ENCODE measurements at regions not wholly inside any gene's neighbourhood (a gene's known extent, or its start where the extent isn't known, plus 50 kb on each side); places are given as distances from the start of the nearest gene placed in this dataset.
"Not testable (repeated sequence)": the region's sequence is repeated elsewhere in the genome, so short reads cannot be mapped to it uniquely, and the experiment has no call there.

DNA sequence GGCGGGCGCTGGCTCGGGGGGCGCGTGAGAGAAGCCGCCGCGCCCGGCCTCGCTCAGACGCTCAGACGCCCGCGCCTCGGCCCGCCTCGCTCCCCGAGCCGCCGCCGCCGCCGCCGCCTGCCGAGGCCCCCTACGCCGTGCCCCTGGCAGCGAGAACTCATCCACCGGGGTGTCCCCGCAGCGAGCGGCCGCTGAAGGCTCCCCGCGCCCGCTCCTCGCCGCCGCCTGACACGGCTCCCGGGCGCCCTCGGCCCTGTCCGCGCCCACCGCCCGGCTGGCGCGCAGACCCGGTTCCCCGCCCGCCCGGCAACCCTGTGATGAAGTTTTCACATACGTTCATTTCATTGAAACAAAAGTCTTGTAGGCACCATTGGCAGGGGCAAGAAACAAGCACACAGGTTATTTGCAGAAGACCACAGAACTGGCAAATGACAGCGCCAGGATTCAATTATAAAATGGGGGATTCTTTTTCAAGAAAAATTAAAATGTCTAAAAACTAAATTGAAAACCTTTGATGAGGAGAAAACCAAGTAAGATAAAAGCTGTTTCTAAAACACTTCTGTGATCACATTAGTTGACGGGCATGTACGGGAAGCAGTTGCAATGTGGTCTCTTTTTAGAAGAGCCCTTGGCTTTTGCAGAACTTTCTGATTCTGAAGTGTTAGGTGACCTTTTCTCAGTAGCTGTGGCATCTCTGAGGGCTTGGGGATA, 50.5 kb upstream of the TUBA3D start:
- WGBS: 8% methylated on average over 12 of the region's 57 CpGs
- no peaks in the 10 kb centered on the region for H3K36me3 ChIP-seq
- peaks cover 67% of the 10 kb centered on the region for H3K27me3 ChIP-seq
- H3K4me1 ChIP-seq: peaks cover 4% of the 10 kb centered on the region
- no peak overlapping the region for H3K27ac ChIP-seq
- no peak for TF ChIP-seq EP300 (IDR thresholded peaks at IDR 0.05)
- TF ChIP-seq, protein P1, sequence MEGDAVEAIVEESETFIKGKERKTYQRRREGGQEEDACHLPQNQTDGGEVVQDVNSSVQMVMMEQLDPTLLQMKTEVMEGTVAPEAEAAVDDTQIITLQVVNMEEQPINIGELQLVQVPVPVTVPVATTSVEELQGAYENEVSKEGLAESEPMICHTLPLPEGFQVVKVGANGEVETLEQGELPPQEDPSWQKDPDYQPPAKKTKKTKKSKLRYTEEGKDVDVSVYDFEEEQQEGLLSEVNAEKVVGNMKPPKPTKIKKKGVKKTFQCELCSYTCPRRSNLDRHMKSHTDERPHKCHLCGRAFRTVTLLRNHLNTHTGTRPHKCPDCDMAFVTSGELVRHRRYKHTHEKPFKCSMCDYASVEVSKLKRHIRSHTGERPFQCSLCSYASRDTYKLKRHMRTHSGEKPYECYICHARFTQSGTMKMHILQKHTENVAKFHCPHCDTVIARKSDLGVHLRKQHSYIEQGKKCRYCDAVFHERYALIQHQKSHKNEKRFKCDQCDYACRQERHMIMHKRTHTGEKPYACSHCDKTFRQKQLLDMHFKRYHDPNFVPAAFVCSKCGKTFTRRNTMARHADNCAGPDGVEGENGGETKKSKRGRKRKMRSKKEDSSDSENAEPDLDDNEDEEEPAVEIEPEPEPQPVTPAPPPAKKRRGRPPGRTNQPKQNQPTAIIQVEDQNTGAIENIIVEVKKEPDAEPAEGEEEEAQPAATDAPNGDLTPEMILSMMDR (IDR thresholded peaks at IDR 0.05): no peak
- no peak for TF ChIP-seq POLR2A (IDR thresholded peaks at IDR 0.05)
- TF ChIP-seq POLR2AphosphoS5 (IDR thresholded peaks at IDR 0.05): no peak
- no peak for DNase-seq (ENCODE audit: low spot score in 2 of 2)
- H3K9me3 ChIP-seq: no peaks in the 10 kb centered on the region
- H3K4me3 ChIP-seq: peak overlapping the region; percentile 39

DNA sequence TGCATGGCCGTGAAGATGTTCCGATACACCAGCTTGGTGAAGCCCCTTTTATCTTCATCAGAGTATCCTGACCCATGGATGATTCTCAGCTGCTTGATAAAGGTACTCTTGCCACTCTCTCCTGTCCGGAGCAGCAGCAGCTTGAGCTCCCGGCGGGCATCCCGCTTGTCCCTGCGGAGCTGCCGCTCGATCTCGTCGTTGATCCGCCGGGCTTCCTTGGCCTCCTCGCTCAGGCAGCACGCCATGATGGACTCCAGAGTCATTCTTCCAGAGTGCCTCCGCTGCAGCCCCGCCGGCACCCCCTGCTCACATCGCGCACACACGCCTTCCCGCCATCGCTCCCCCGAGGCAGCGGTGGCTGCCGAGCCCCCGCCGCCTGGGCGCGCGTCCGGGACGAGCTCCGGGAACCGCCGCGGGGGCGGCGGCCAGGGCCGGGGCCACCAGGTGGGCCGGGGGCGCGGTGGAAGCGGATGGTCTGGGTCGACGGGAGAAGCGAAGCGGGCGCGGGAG, 51.3 kb upstream of the TUBA3D start:
- H3K9me3 ChIP-seq; H3K36me3 ChIP-seq; H3K4me1 ChIP-seq; H3K27ac ChIP-seq; DNase-seq (ENCODE audit: low spot score in 2 of 2): not testable (repeated sequence)
- WGBS: 67% methylated on average over 2 of the region's 50 CpGs
- peaks cover 60% of the 10 kb centered on the region for H3K27me3 ChIP-seq
- H3K4me3 ChIP-seq: peak overlapping the region; percentile 39

GRCh38 chr2:131420751-131421150, 55.2 kb upstream of the TUBA3D start:
- not testable (repeated sequence) for H3K4me1 ChIP-seq; H3K4me3 ChIP-seq; DNase-seq (ENCODE audit: low spot score in 2 of 2); H3K9me3 ChIP-seq; H3K36me3 ChIP-seq; H3K27ac ChIP-seq
- peaks cover 47% of the 10 kb centered on the region for H3K27me3 ChIP-seq
- 84% methylated on average over 3 of the region's 3 CpGs for WGBS

DNA sequence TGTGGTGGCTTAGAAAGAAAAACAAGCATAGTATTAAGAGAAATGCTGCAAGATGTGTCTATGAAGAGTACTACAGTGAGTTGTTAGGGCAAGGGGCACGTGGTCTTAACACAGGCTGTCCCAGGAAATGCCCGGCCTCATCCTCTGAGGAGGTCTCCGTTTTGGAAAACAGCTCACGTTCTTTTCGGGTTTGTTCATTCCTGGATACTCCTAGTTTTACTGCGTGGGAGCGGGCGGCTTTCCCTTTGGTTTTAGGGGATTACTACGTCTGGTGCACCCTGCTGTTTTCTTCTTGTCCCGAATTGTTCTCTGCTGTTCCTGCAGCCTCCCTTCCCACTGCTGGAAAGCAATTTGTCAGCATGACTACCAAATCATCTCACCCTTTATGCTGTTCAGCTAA, 55.5 kb upstream of the RAB6D start:
- Histone ChIP-seq H3K4me1 (no peaks in the 10 kb centered on the region), H3K4me3 (no peak overlapping the region), H3K27ac (no peak overlapping the region), H3K9me3 (no peaks in the 10 kb centered on the region), H3K36me3 (no peaks in the 10 kb centered on the region), H3K27me3 (peaks cover 42% of the 10 kb centered on the region)
- no peak for TF ChIP-seq POLR2AphosphoS5 (IDR thresholded peaks at IDR 0.05)
- no peak for TF ChIP-seq POLR2A (IDR thresholded peaks at IDR 0.05)
- no peak for TF ChIP-seq EP300 (IDR thresholded peaks at IDR 0.05)
- TF ChIP-seq, protein P1 (IDR thresholded peaks at IDR 0.05): no peak
- 32% methylated on average over 10 of the region's 10 CpGs for WGBS
- no peak for DNase-seq (ENCODE audit: low spot score in 2 of 2)

DNA sequence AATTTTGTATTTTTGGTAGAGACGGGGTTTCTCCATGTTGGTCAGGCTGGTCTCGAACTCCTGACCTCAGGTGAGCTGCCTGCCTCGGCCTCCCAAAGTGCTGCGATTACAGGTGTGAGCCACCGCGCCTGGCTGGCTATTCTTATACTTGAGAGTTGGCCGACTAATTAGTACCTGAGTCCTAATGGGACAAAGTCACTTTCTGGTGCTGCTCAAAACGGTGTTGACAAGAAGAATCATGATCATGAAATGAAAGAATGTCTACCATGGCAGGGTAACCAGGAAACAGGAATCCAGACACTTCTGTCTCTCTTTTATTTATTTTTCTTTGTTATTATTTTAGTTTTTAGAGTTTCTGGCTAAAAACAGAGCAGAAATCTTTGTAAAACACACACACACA, 54.7 kb upstream of the RAB6D start:
- no peaks in the 10 kb centered on the region for H3K36me3 ChIP-seq
- peaks cover 36% of the 10 kb centered on the region for H3K27me3 ChIP-seq
- DNase-seq (ENCODE audit: low spot score in 2 of 2): no peak
- no peaks in the 10 kb centered on the region for H3K9me3 ChIP-seq
- 92% methylated on average over 8 of the region's 8 CpGs for WGBS
- TF ChIP-seq EP300 (IDR thresholded peaks at IDR 0.05) (no peak), POLR2AphosphoS5 (IDR thresholded peaks at IDR 0.05) (no peak), POLR2A (IDR thresholded peaks at IDR 0.05) (no peak)
- TF ChIP-seq, protein P1 (IDR thresholded peaks at IDR 0.05): no peak
- no peaks in the 10 kb centered on the region for H3K4me1 ChIP-seq
- H3K27ac ChIP-seq: no peak overlapping the region
- H3K4me3 ChIP-seq: no peak overlapping the region

- no peak for DNase-seq (ENCODE audit: low spot score in 2 of 2)
- Histone ChIP-seq H3K27ac (no peak overlapping the region), H3K4me1 (no peaks in the 10 kb centered on the region), H3K9me3 (no peaks in the 10 kb centered on the region), H3K27me3 (peaks cover 33% of the 10 kb centered on the region), H3K36me3 (no peaks in the 10 kb centered on the region), H3K4me3 (no peak overlapping the region)
- WGBS: 63% methylated on average over 2 of the region's 2 CpGs
- TF ChIP-seq EP300 (IDR thresholded peaks at IDR 0.05): no peak
- TF ChIP-seq, protein P1 (IDR thresholded peaks at IDR 0.05): no peak
- no peak for TF ChIP-seq POLR2A (IDR thresholded peaks at IDR 0.05)
- TF ChIP-seq POLR2AphosphoS5 (IDR thresholded peaks at IDR 0.05): no peak
Observed at GRCh38 chr2:131417886-131418285, 53.9 kb upstream of the RAB6D start.
